AG09319 (cell line): ENCODE measurements at regions not wholly inside any gene's neighbourhood (a gene's known extent, or its start where the extent isn't known, plus 50 kb on each side); places are given as distances from the start of the nearest gene placed in this dataset.

Experiments used
- DNase-seq: peaks from one replicate; pipeline ENCODE4 v3.0.0-alpha.2; 2010; ENCODE audit warnings: low read depth; ENCODE audit errors: extremely low read depth
- CTCF ChIP-seq: IDR thresholded peaks from 2 replicates; pipeline ENCODE4 v1.5.1; 2011; ENCODE audit warnings: low read depth, mild to moderate bottlenecking, inconsistent platforms, low read length, moderate library complexity

DNA sequence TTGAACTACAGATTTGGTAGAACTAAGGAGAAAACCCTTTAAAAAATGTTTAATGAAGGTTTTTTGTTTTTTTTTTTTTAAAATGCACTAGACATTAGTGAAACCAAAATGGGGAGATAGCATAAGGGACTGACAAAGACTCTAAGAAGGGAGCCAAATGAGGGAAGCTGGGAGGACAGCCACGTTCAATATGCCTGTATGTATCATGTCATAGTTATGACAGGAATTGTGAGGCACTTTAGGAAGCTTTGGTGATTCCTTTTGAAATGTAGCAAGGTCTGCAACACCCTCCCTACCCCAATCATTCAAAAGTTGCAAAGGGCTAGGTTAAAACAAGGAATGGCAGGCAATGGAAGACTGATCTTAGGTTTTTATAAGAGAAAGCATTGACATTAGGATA is 526.0 kb downstream of the TLL1 start:
- no peak for TF ChIP-seq CTCF
- no peak for DNase-seq

GRCh38 chr4:166400270-166400894 is 527.3 kb downstream of the TLL1 start:
- no peak for TF ChIP-seq CTCF
- no peak for DNase-seq

GRCh38 chr4:166413356-166413755 is 540.3 kb downstream of the TLL1 start:
- DNase-seq: no peak
- no peak for TF ChIP-seq CTCF

DNA sequence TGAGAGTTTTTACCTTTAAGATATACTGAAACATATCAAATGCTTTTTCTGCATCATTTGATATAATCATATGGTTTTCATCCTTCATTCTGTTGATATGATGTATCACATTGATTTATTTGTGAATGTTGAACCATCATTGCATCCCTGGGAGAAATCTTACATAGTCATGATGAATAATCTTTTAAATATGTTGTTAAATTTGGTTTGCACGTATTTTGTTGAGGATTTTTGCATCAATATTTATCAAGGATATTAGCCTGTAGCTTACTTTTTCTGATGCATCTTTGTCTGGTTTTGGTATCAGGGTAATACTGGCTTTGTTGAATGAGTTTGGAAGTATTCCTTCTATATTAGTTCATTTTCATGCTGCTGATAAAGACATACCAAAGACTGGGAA is 541.4 kb downstream of the TLL1 start:
- no peak for DNase-seq
- TF ChIP-seq CTCF: no peak

- no peak for DNase-seq
- TF ChIP-seq CTCF: no peak
Observed at GRCh38 chr4:166415749-166416148, 542.7 kb downstream of the TLL1 start.

DNA sequence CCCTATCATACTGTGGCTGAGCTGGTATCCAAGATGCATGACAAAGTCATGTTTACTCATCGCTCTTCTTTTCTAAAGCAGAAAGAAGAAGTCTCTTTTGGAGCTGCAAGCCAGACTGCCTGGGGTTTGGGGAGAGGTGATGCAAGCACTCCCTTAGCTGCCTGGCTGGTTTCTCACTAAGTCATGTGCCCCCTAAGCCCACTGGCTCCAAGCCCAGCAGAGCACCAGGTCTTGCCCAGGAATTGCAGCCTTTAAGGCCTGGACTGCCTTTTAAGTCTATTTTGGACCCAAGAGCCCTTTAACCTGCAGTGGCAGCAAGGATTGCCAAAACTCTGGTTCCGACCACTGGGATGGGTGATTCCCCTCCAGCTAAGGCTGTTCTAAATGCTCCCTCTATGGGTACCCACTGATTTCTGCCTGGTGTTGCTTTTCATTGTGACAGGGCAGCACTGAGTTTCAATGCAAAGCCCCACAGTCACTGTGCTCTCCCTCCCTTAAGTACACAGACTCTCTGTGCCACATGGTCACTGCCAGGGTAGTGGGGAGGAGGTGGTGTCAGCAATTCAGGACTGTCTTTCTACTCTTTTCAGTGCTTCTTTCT is 548.6 kb downstream of the TLL1 start:
- no peak for DNase-seq
- TF ChIP-seq CTCF: no peak

- TF ChIP-seq CTCF: no peak
- DNase-seq: no peak
Observed at GRCh38 chr4:166422475-166422874, 549.4 kb downstream of the TLL1 start.
